ENCODE measurements at regions not wholly inside any gene's neighbourhood (a gene's known extent, or its start where the extent isn't known, plus 50 kb on each side); places are given as distances from the start of the nearest gene placed in this dataset.
"Not testable (repeated sequence)": the region's sequence is repeated elsewhere in the genome, so short reads cannot be mapped to it uniquely, and the experiment has no call there.

GRCh38 chr2:89818873-89819272 is 1127.4 kb downstream of the RPIA start:
- H3K4me3 Mint-ChIP-seq = no peak overlapping the region
- no peaks in the 10 kb centered on the region for H3K27me3 Mint-ChIP-seq
- H3K4me1 Mint-ChIP-seq (ENCODE audit: low read depth) = no peaks in the 10 kb centered on the region
- intact Hi-C loops (cut with micrococcal nuclease) = no loop called here
- H3K9me3 Mint-ChIP-seq = no peaks in the 10 kb centered on the region
- H3K36me3 Mint-ChIP-seq (ENCODE audit: low read depth) = no peaks in the 10 kb centered on the region
- H3K27ac Mint-ChIP-seq = no peak overlapping the region

- no peak overlapping the region for H3K4me3 Mint-ChIP-seq
- no peaks in the 10 kb centered on the region for H3K9me3 Mint-ChIP-seq
- intact Hi-C loops (cut with micrococcal nuclease) = no loop called here
- H3K27ac Mint-ChIP-seq = no peak overlapping the region
- H3K36me3 Mint-ChIP-seq (ENCODE audit: low read depth) = no peaks in the 10 kb centered on the region
- no peaks in the 10 kb centered on the region for H3K4me1 Mint-ChIP-seq (ENCODE audit: low read depth)
- no peaks in the 10 kb centered on the region for H3K27me3 Mint-ChIP-seq
These were observed 1128.3 kb downstream of the RPIA start for GRCh38 chr2:89819809-89820208.

GRCh38 chr2:89820248-89820647 is 1128.8 kb downstream of the RPIA start:
- no peak overlapping the region for H3K4me3 Mint-ChIP-seq
- no peaks in the 10 kb centered on the region for H3K27me3 Mint-ChIP-seq
- H3K27ac Mint-ChIP-seq = no peak overlapping the region
- H3K9me3 Mint-ChIP-seq = no peaks in the 10 kb centered on the region
- intact Hi-C loops (cut with micrococcal nuclease) = no loop called here
- H3K36me3 Mint-ChIP-seq (ENCODE audit: low read depth) = no peaks in the 10 kb centered on the region
- no peaks in the 10 kb centered on the region for H3K4me1 Mint-ChIP-seq (ENCODE audit: low read depth)

- H3K4me1 Mint-ChIP-seq (ENCODE audit: low read depth) = no peaks in the 10 kb centered on the region
- no peaks in the 10 kb centered on the region for H3K9me3 Mint-ChIP-seq
- no peak overlapping the region for H3K27ac Mint-ChIP-seq
- intact Hi-C loops (cut with micrococcal nuclease) = no loop called here
- no peak overlapping the region for H3K4me3 Mint-ChIP-seq
- H3K36me3 Mint-ChIP-seq (ENCODE audit: low read depth) = no peaks in the 10 kb centered on the region
- H3K27me3 Mint-ChIP-seq = no peaks in the 10 kb centered on the region
These were observed 1130.0 kb downstream of the RPIA start for GRCh38 chr2:89821455-89821945.

- H3K27ac Mint-ChIP-seq; H3K4me1 Mint-ChIP-seq (ENCODE audit: low read depth); H3K36me3 Mint-ChIP-seq (ENCODE audit: low read depth); intact Hi-C loops (cut with micrococcal nuclease); H3K9me3 Mint-ChIP-seq; H3K27me3 Mint-ChIP-seq; H3K4me3 Mint-ChIP-seq: not testable (repeated sequence)
These were observed 1130.9 kb downstream of the RPIA start for GRCh38 chr2:89822342-89822741.

- Mint-ChIP-seq H3K4me3 (no peak overlapping the region), H3K9me3 (no peaks in the 10 kb centered on the region), H3K4me1 (ENCODE audit: low read depth) (no peaks in the 10 kb centered on the region), H3K27ac (no peak overlapping the region), H3K27me3 (no peaks in the 10 kb centered on the region), H3K36me3 (ENCODE audit: low read depth) (no peaks in the 10 kb centered on the region)
- intact Hi-C loops (cut with micrococcal nuclease) = no loop called here
These were observed 1132.1 kb downstream of the RPIA start for GRCh38 chr2:89823556-89823955.

- H3K4me1 Mint-ChIP-seq (ENCODE audit: low read depth) = no peaks in the 10 kb centered on the region
- no peaks in the 10 kb centered on the region for H3K36me3 Mint-ChIP-seq (ENCODE audit: low read depth)
- H3K27ac Mint-ChIP-seq = no peak overlapping the region
- no peak overlapping the region for H3K4me3 Mint-ChIP-seq
- H3K9me3 Mint-ChIP-seq = no peaks in the 10 kb centered on the region
- no peaks in the 10 kb centered on the region for H3K27me3 Mint-ChIP-seq
- intact Hi-C loops (cut with micrococcal nuclease) = no loop called here
These were observed 1133.6 kb downstream of the RPIA start for GRCh38 chr2:89825034-89825433.

GRCh38 chr2:89826741-89827140 is 1135.3 kb downstream of the RPIA start:
- H3K36me3 Mint-ChIP-seq (ENCODE audit: low read depth); H3K4me3 Mint-ChIP-seq; H3K27ac Mint-ChIP-seq; H3K4me1 Mint-ChIP-seq (ENCODE audit: low read depth); H3K9me3 Mint-ChIP-seq; intact Hi-C loops (cut with micrococcal nuclease); H3K27me3 Mint-ChIP-seq: not testable (repeated sequence)

GRCh38 chr2:89827829-89828228 is 1136.4 kb downstream of the RPIA start:
- H3K27me3 Mint-ChIP-seq; H3K36me3 Mint-ChIP-seq (ENCODE audit: low read depth); H3K4me1 Mint-ChIP-seq (ENCODE audit: low read depth); H3K4me3 Mint-ChIP-seq; H3K9me3 Mint-ChIP-seq; intact Hi-C loops (cut with micrococcal nuclease); H3K27ac Mint-ChIP-seq: not testable (repeated sequence)

DNA sequence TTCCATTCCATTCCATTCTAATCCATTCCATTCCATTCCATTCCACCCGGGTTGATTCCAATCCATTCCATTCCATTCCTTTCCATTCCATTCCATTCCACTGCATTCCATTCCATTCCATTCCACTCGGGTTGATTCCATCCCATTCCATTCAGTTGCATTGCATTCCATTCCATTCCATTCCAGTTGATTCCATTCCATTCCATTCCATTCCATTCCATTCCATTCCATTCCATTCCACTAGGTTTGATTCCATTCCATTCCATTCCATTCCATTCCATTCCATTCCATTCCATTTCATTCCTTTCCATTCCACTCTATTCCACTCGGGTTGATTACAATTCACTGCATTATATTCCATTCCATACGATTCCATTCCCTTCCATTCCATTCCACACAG is 1136.9 kb downstream of the RPIA start:
- H3K36me3 Mint-ChIP-seq (ENCODE audit: low read depth); H3K27ac Mint-ChIP-seq; H3K4me3 Mint-ChIP-seq; H3K4me1 Mint-ChIP-seq (ENCODE audit: low read depth); H3K9me3 Mint-ChIP-seq; H3K27me3 Mint-ChIP-seq; intact Hi-C loops (cut with micrococcal nuclease): not testable (repeated sequence)

GRCh38 chr2:89828961-89829631 is 1137.6 kb downstream of the RPIA start:
- intact Hi-C loops (cut with micrococcal nuclease); H3K4me3 Mint-ChIP-seq; H3K9me3 Mint-ChIP-seq; H3K36me3 Mint-ChIP-seq (ENCODE audit: low read depth); H3K27me3 Mint-ChIP-seq; H3K27ac Mint-ChIP-seq; H3K4me1 Mint-ChIP-seq (ENCODE audit: low read depth): not testable (repeated sequence)

GRCh38 chr2:89829828-89830227 is 1138.4 kb downstream of the RPIA start:
- no peak overlapping the region for H3K27ac Mint-ChIP-seq
- no peaks in the 10 kb centered on the region for H3K9me3 Mint-ChIP-seq
- H3K27me3 Mint-ChIP-seq = no peaks in the 10 kb centered on the region
- no peak overlapping the region for H3K4me3 Mint-ChIP-seq
- H3K36me3 Mint-ChIP-seq (ENCODE audit: low read depth) = no peaks in the 10 kb centered on the region
- intact Hi-C loops (cut with micrococcal nuclease) = no loop called here
- H3K4me1 Mint-ChIP-seq (ENCODE audit: low read depth) = no peaks in the 10 kb centered on the region

DNA sequence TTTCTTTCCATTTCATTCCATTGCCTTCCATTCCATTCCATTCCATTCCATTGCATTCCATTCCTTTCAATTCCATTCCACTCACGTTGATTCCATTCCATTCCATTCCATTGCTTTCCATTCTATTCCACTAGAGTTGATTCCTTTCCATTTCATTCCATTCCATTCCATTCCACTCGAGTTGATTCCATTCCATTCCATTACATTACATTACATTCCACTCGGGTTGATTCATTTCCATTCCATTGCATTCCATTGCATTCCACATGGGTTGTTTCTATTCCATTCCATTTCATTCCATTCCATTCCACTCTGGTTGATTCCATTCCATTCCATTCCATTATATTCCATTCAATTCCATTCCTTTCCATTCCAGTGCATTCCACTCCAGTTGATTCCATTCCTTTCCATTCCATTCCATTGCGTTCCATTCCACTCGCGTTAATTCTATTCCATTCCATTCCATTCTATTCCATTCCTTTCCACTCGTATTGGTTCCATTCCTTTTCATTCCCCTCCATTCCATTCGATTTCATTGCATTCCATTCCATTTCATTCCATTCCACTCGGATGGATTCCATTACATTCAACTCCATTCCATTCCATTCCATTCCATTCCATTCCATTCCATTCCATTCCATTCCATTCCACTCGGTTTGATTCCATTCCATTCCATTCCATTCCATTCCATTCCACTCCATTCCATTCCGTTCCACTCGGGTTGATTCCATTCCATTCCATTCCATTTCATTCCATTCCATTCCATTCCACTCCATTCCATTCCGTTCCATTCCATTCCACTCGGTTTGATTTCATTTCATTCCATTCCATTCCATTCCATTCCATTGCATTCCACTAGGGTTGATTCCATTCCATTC is 1139.1 kb downstream of the RPIA start:
- H3K27ac Mint-ChIP-seq; H3K36me3 Mint-ChIP-seq (ENCODE audit: low read depth); H3K9me3 Mint-ChIP-seq; H3K4me1 Mint-ChIP-seq (ENCODE audit: low read depth); intact Hi-C loops (cut with micrococcal nuclease); H3K4me3 Mint-ChIP-seq; H3K27me3 Mint-ChIP-seq: not testable (repeated sequence)

DNA sequence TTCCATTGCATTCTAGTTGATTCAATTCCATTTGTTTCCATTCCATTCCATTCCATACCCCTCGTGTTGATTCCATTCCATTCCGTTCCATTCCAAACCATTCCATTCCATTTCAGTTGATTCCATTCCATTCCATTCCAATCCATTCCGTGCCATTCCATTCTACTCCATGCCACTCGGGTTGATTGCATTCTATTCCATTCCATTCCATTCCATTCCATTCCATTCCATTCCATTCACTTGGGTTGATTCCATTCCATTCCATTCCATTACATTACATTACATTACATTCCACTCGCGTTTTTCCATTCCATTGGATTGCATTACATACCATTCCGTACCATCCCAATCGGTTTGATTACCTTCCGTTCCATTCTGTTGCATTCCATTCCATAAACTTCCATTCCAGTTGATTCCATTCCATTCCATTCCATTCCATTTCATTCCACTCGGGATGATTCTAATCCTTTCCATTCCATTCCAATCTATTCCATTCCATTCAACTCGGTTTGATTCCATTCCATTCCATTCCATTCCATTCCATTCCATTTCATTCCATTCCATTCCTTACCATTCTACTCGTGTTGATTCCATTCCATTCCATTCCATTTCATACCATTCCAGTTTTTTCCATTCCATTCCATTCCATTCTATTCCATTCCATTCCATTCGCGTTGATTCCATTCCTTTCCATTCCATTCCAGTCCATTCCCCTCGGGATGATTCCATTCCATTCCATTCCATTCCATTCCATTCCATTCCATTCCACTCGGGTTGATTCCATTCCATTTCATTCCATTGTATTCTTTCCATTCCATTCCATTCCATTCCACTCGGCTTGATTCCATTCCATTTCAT is 1140.4 kb downstream of the RPIA start:
- no peaks in the 10 kb centered on the region for H3K27me3 Mint-ChIP-seq
- H3K9me3 Mint-ChIP-seq = peaks cover 16% of the 10 kb centered on the region
- intact Hi-C loops (cut with micrococcal nuclease) = no loop called here
- H3K4me3 Mint-ChIP-seq = no peak overlapping the region
- no peaks in the 10 kb centered on the region for H3K36me3 Mint-ChIP-seq (ENCODE audit: low read depth)
- no peak overlapping the region for H3K27ac Mint-ChIP-seq
- no peaks in the 10 kb centered on the region for H3K4me1 Mint-ChIP-seq (ENCODE audit: low read depth)

All from dendritic cell treated with granulocyte-macrophage colony-stimulating factor and Interleukin-4, amounts not matched to agents 40 ng/mL and 50 ng/mL, for 4 days (primary cell).